ENCODE measurements at regions not wholly inside any gene's neighbourhood (a gene's known extent, or its start where the extent isn't known, plus 50 kb on each side); places are given as distances from the start of the nearest gene placed in this dataset.

GRCh38 chr15:47965297-47965696 lies 155.5 kb upstream of the SLC24A5 start:
- TF ChIP-seq, protein P1, sequence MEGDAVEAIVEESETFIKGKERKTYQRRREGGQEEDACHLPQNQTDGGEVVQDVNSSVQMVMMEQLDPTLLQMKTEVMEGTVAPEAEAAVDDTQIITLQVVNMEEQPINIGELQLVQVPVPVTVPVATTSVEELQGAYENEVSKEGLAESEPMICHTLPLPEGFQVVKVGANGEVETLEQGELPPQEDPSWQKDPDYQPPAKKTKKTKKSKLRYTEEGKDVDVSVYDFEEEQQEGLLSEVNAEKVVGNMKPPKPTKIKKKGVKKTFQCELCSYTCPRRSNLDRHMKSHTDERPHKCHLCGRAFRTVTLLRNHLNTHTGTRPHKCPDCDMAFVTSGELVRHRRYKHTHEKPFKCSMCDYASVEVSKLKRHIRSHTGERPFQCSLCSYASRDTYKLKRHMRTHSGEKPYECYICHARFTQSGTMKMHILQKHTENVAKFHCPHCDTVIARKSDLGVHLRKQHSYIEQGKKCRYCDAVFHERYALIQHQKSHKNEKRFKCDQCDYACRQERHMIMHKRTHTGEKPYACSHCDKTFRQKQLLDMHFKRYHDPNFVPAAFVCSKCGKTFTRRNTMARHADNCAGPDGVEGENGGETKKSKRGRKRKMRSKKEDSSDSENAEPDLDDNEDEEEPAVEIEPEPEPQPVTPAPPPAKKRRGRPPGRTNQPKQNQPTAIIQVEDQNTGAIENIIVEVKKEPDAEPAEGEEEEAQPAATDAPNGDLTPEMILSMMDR (optimal IDR thresholded peaks at IDR 0.05 in 1 of 3, IDR thresholded peaks at IDR 0.05 in 1 of 3, conservative IDR thresholded peaks at IDR 0.05 in 1 of 3; ENCODE audit: extremely low read depth in 1 of 3, insufficient read depth in 2 of 3, low read length in 3 of 3): no peak
- no peak for TF ChIP-seq EZH2 (IDR thresholded peaks at IDR 0.05; ENCODE audit: low read length)
